ENCODE measurements at regions not wholly inside any gene's neighbourhood (a gene's known extent, or its start where the extent isn't known, plus 50 kb on each side); places are given as distances from the start of the nearest gene placed in this dataset.

GRCh38 chr22:45096256-45096907, 67.3 kb upstream of the NUP50 start:
- Histone ChIP-seq H3K9ac (ENCODE audit: low read depth, low read length) (no peak overlapping the region), H3K4me3 (ENCODE audit: low read length) (no peak overlapping the region), H3K9me3 (ENCODE audit: insufficient read depth, low read depth, low read length) (no peaks in the 10 kb centered on the region), H3K36me3 (ENCODE audit: insufficient read depth, low read length) (no peaks in the 10 kb centered on the region), H3K4me1 (ENCODE audit: insufficient read depth, low read length) (peaks cover 5% of the 10 kb centered on the region; the same call in 1 of the 2 replicates), H3K27ac (ENCODE audit: low read depth, low read length) (no peak overlapping the region), H3K27me3 (ENCODE audit: insufficient read depth, low read length) (peaks cover 2% of the 10 kb centered on the region; the same call in 1 of the 2 replicates)
- WGBS: 43% methylated on average over 7 of the region's 7 CpGs

- Histone ChIP-seq H3K4me3 (ENCODE audit: low read length) (no peak overlapping the region), H3K27ac (ENCODE audit: low read depth, low read length) (no peak overlapping the region), H3K4me1 (ENCODE audit: insufficient read depth, low read length) (peaks cover 5% of the 10 kb centered on the region; the same call in 1 of the 2 replicates), H3K9ac (ENCODE audit: low read depth, low read length) (no peak overlapping the region), H3K36me3 (ENCODE audit: insufficient read depth, low read length) (no peaks in the 10 kb centered on the region), H3K9me3 (ENCODE audit: insufficient read depth, low read depth, low read length) (no peaks in the 10 kb centered on the region), H3K27me3 (ENCODE audit: insufficient read depth, low read length) (peaks cover 2% of the 10 kb centered on the region; the same call in 1 of the 2 replicates)
- 93% methylated on average over 1 of the region's 3 CpGs for WGBS
Observed at GRCh38 chr22:45097061-45097460, 66.7 kb upstream of the NUP50 start.

- H3K4me3 ChIP-seq (ENCODE audit: low read length): no peak overlapping the region
- H3K27ac ChIP-seq (ENCODE audit: low read depth, low read length): no peak overlapping the region
- peaks cover 2% of the 10 kb centered on the region; the same call in 1 of the 2 replicates for H3K27me3 ChIP-seq (ENCODE audit: insufficient read depth, low read length)
- H3K36me3 ChIP-seq (ENCODE audit: insufficient read depth, low read length): no peaks in the 10 kb centered on the region
- H3K9me3 ChIP-seq (ENCODE audit: insufficient read depth, low read depth, low read length): no peaks in the 10 kb centered on the region
- WGBS: 95% methylated on average over 5 of the region's 8 CpGs
- H3K4me1 ChIP-seq (ENCODE audit: insufficient read depth, low read length): peaks cover 5% of the 10 kb centered on the region; the same call in 1 of the 2 replicates
- no peak overlapping the region for H3K9ac ChIP-seq (ENCODE audit: low read depth, low read length)
Observed at GRCh38 chr22:45098056-45098455, 65.7 kb upstream of the NUP50 start.

- Histone ChIP-seq H3K4me1 (ENCODE audit: insufficient read depth, low read length) (peaks cover 5% of the 10 kb centered on the region; the same call in 1 of the 2 replicates), H3K4me3 (ENCODE audit: low read length) (no peak overlapping the region), H3K9me3 (ENCODE audit: insufficient read depth, low read depth, low read length) (no peaks in the 10 kb centered on the region), H3K36me3 (ENCODE audit: insufficient read depth, low read length) (no peaks in the 10 kb centered on the region), H3K27ac (ENCODE audit: low read depth, low read length) (no peak overlapping the region), H3K27me3 (ENCODE audit: insufficient read depth, low read length) (no peaks in the 10 kb centered on the region), H3K9ac (ENCODE audit: low read depth, low read length) (no peak overlapping the region)
- WGBS: 81% methylated on average over 9 of the region's 9 CpGs
Observed at GRCh38 chr22:45099961-45100360, 63.8 kb upstream of the NUP50 start.

- Histone ChIP-seq H3K36me3 (ENCODE audit: insufficient read depth, low read length) (no peaks in the 10 kb centered on the region), H3K9me3 (ENCODE audit: insufficient read depth, low read depth, low read length) (no peaks in the 10 kb centered on the region), H3K4me3 (ENCODE audit: low read length) (no peak overlapping the region), H3K4me1 (ENCODE audit: insufficient read depth, low read length) (no peaks in the 10 kb centered on the region), H3K9ac (ENCODE audit: low read depth, low read length) (no peak overlapping the region), H3K27me3 (ENCODE audit: insufficient read depth, low read length) (no peaks in the 10 kb centered on the region), H3K27ac (ENCODE audit: low read depth, low read length) (no peak overlapping the region)
- WGBS: 57% methylated on average over 17 of the region's 18 CpGs
Observed at GRCh38 chr22:45101515-45102227, 62.1 kb upstream of the NUP50 start.

- WGBS: 82% methylated on average over 6 of the region's 6 CpGs
- Histone ChIP-seq H3K4me1 (ENCODE audit: insufficient read depth, low read length) (no peaks in the 10 kb centered on the region), H3K9ac (ENCODE audit: low read depth, low read length) (no peak overlapping the region), H3K36me3 (ENCODE audit: insufficient read depth, low read length) (no peaks in the 10 kb centered on the region), H3K27me3 (ENCODE audit: insufficient read depth, low read length) (no peaks in the 10 kb centered on the region), H3K4me3 (ENCODE audit: low read length) (no peak overlapping the region), H3K27ac (ENCODE audit: low read depth, low read length) (no peak overlapping the region), H3K9me3 (ENCODE audit: insufficient read depth, low read depth, low read length) (no peaks in the 10 kb centered on the region)
Observed at GRCh38 chr22:45102896-45103420, 60.8 kb upstream of the NUP50 start.

- H3K4me3 ChIP-seq (ENCODE audit: low read length): no peak overlapping the region
- H3K27me3 ChIP-seq (ENCODE audit: insufficient read depth, low read length): no peaks in the 10 kb centered on the region
Observed at GRCh38 chr22:45103756-45104155, 60.0 kb upstream of the NUP50 start.

GRCh38 chr22:45104313-45104712, 59.4 kb upstream of the NUP50 start:
- H3K9ac ChIP-seq (ENCODE audit: low read depth, low read length): no peak overlapping the region
- WGBS: 93% methylated on average over 10 of the region's 10 CpGs
- no peaks in the 10 kb centered on the region for H3K27me3 ChIP-seq (ENCODE audit: insufficient read depth, low read length)
- no peak overlapping the region for H3K4me3 ChIP-seq (ENCODE audit: low read length)
- no peaks in the 10 kb centered on the region for H3K4me1 ChIP-seq (ENCODE audit: insufficient read depth, low read length)
- no peak overlapping the region for H3K27ac ChIP-seq (ENCODE audit: low read depth, low read length)
- H3K9me3 ChIP-seq (ENCODE audit: insufficient read depth, low read depth, low read length): no peaks in the 10 kb centered on the region
- H3K36me3 ChIP-seq (ENCODE audit: insufficient read depth, low read length): no peaks in the 10 kb centered on the region

More at GRCh38 chr22:45103756-45104155, 60.0 kb upstream of the NUP50 start:
- H3K36me3 ChIP-seq (ENCODE audit: insufficient read depth, low read length): no peaks in the 10 kb centered on the region
- no peaks in the 10 kb centered on the region for H3K9me3 ChIP-seq (ENCODE audit: insufficient read depth, low read depth, low read length)
- WGBS: 79% methylated on average over 10 of the region's 10 CpGs
- no peaks in the 10 kb centered on the region for H3K4me1 ChIP-seq (ENCODE audit: insufficient read depth, low read length)
- no peak overlapping the region for H3K27ac ChIP-seq (ENCODE audit: low read depth, low read length)
- H3K9ac ChIP-seq (ENCODE audit: low read depth, low read length): no peak overlapping the region

GRCh38 chr22:45105281-45105702, 58.4 kb upstream of the NUP50 start:
- no peaks in the 10 kb centered on the region for H3K27me3 ChIP-seq (ENCODE audit: insufficient read depth, low read length)
- WGBS: 78% methylated on average over 10 of the region's 10 CpGs
- no peak overlapping the region for H3K9ac ChIP-seq (ENCODE audit: low read depth, low read length)
- H3K4me3 ChIP-seq (ENCODE audit: low read length): no peak overlapping the region
- no peaks in the 10 kb centered on the region for H3K4me1 ChIP-seq (ENCODE audit: insufficient read depth, low read length)
- no peaks in the 10 kb centered on the region for H3K9me3 ChIP-seq (ENCODE audit: insufficient read depth, low read depth, low read length)
- no peaks in the 10 kb centered on the region for H3K36me3 ChIP-seq (ENCODE audit: insufficient read depth, low read length)
- H3K27ac ChIP-seq (ENCODE audit: low read depth, low read length): no peak overlapping the region

GRCh38 chr22:45107671-45108070, 56.1 kb upstream of the NUP50 start:
- no peaks in the 10 kb centered on the region for H3K4me1 ChIP-seq (ENCODE audit: insufficient read depth, low read length)
- no peak overlapping the region for H3K27ac ChIP-seq (ENCODE audit: low read depth, low read length)
- 93% methylated on average over 6 of the region's 6 CpGs for WGBS
- no peak overlapping the region for H3K9ac ChIP-seq (ENCODE audit: low read depth, low read length)
- H3K4me3 ChIP-seq (ENCODE audit: low read length): no peak overlapping the region
- no peaks in the 10 kb centered on the region for H3K27me3 ChIP-seq (ENCODE audit: insufficient read depth, low read length)
- H3K9me3 ChIP-seq (ENCODE audit: insufficient read depth, low read depth, low read length): no peaks in the 10 kb centered on the region
- no peaks in the 10 kb centered on the region for H3K36me3 ChIP-seq (ENCODE audit: insufficient read depth, low read length)

- Histone ChIP-seq H3K27ac (ENCODE audit: low read depth, low read length) (no peak overlapping the region), H3K27me3 (ENCODE audit: insufficient read depth, low read length) (no peaks in the 10 kb centered on the region), H3K9ac (ENCODE audit: low read depth, low read length) (no peak overlapping the region), H3K4me1 (ENCODE audit: insufficient read depth, low read length) (no peaks in the 10 kb centered on the region), H3K36me3 (ENCODE audit: insufficient read depth, low read length) (no peaks in the 10 kb centered on the region), H3K9me3 (ENCODE audit: insufficient read depth, low read depth, low read length) (no peaks in the 10 kb centered on the region), H3K4me3 (ENCODE audit: low read length) (no peak overlapping the region)
- 89% methylated on average over 5 of the region's 5 CpGs for WGBS
Observed at GRCh38 chr22:45112136-45112879, 51.4 kb upstream of the NUP50 start.
